Kidney epithelial cell (primary cell): ENCODE measurements at regions not wholly inside any gene's neighbourhood (a gene's known extent, or its start where the extent isn't known, plus 50 kb on each side); places are given as distances from the start of the nearest gene placed in this dataset.

Experiments used
- DNase-seq: peaks from one replicate; pipeline ENCODE4 v3.0.0-alpha.2; 2010; ENCODE audit warnings: low read depth
- H3K27me3 ChIP-seq: 2 replicates; pipeline ENCODE4 v1.6.0; 2011; ENCODE audit warnings: low read length; ENCODE audit not compliant: control insufficient read depth, insufficient read depth
- H3K36me3 ChIP-seq: 2 replicates; pipeline ENCODE4 v1.5.1; 2011; ENCODE audit warnings: low read length; ENCODE audit not compliant: control insufficient read depth, insufficient read depth
- H3K4me3 ChIP-seq: 2 replicates; pipeline ENCODE4 v1.5.1; 2011; ENCODE audit warnings: low read depth, mild to moderate bottlenecking, control low read depth, low read length
- TF ChIP-seq, protein P1 (sequence below): IDR thresholded peaks from 2 replicates; pipeline ENCODE4 v1.5.1; 2011; ENCODE audit warnings: mild to moderate bottlenecking, moderate library complexity, low read length, control low read depth, inconsistent platforms; ENCODE audit not compliant: insufficient read depth, poor library complexity, severe bottlenecking

DNA sequence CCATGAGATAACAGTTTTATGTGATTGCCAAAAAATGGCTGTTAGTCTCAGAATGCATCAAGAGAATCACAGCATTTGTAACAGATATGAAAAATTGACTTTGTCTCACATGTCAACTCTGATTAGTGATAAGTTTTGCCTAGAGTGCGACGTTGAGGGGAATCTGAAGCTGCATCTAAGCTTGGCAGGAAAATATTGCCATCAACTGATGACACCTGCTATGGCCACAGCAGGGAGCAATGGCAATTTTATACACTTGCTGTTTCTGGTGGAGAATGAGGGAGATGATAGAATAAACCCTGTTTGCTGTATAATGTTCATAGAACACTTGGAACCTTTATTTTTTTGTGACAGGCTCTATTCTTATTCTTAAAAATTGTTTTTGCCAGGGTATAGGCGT, 205.4 kb upstream of the GNPDA2 start:
- Histone ChIP-seq H3K36me3 (no peaks in the 10 kb centered on the region), H3K4me3 (no peak overlapping the region), H3K27me3 (no peaks in the 10 kb centered on the region)
- DNase-seq = no peak
- TF ChIP-seq, protein P1, sequence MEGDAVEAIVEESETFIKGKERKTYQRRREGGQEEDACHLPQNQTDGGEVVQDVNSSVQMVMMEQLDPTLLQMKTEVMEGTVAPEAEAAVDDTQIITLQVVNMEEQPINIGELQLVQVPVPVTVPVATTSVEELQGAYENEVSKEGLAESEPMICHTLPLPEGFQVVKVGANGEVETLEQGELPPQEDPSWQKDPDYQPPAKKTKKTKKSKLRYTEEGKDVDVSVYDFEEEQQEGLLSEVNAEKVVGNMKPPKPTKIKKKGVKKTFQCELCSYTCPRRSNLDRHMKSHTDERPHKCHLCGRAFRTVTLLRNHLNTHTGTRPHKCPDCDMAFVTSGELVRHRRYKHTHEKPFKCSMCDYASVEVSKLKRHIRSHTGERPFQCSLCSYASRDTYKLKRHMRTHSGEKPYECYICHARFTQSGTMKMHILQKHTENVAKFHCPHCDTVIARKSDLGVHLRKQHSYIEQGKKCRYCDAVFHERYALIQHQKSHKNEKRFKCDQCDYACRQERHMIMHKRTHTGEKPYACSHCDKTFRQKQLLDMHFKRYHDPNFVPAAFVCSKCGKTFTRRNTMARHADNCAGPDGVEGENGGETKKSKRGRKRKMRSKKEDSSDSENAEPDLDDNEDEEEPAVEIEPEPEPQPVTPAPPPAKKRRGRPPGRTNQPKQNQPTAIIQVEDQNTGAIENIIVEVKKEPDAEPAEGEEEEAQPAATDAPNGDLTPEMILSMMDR = no peak

DNA sequence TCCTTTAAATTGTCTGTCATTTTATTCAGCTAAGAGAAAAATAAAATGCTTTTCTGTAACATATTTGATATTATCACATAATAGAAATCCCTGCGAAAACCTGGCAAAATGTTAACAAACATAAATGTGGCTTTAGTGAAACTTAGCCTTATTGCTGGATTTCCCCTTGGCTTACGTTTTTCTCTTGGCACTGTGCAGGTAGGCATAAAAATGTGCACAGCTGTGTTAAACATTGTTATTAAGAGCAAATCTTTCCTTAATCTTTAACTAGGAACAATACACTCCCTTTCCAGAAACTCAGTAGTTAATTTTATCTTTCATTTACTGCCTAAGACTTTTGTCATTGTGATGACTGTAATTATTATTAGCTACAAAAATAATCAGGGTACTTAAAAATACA, 202.4 kb upstream of the GNPDA2 start:
- H3K36me3 ChIP-seq = no peaks in the 10 kb centered on the region
- TF ChIP-seq, protein P1 = no peak
- no peak overlapping the region for H3K4me3 ChIP-seq
- no peak for DNase-seq
- H3K27me3 ChIP-seq = no peaks in the 10 kb centered on the region

DNA sequence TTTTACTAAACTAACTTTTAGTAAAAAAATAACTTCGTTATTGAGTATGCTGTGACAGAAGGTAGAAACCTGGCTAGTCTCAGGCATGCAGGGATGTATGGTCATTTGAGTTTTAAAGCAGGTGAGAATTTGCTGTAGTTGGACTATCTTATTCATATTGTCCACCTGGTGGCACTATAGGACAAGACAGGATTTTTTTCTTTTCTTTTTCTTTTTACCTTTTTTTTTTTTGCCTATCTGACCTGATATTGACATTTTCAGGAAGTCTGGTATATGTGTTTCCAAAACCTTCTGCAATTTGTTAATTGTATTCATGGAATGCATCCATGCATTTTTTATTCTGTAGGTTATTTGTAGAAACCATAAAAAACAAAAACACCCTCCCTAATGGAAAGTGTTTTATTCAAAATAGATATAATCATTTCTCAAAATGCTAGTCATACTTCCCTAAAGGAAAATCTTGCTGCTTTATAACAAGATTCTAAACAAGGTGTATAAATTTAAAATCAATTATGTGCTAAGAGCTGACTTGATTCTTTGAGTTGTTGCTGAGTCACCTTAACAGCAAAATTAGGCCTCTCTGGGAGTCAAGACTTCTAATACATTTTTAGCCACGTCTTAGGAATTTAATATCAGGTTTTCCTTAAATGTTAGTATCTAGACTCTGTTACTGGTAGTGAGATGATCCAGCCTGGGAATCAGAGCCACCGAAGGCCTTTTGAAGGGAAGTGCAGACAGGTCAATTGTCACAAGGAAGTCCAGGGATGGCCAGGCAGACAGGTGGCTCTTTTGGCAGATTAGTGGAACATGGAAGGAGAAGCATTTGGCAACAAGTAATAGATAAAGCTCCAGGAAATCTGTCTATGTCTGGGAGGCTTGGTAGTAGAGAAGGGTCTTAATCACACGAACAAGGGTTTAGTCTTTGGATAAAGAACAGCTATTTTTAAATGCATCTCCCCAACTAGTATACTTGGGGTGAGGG, 201.3 kb upstream of the GNPDA2 start:
- TF ChIP-seq, protein P1 = peak; percentile 41
- no peak for DNase-seq
- no peaks in the 10 kb centered on the region for H3K27me3 ChIP-seq
- H3K4me3 ChIP-seq = no peak overlapping the region
- no peaks in the 10 kb centered on the region for H3K36me3 ChIP-seq

DNA sequence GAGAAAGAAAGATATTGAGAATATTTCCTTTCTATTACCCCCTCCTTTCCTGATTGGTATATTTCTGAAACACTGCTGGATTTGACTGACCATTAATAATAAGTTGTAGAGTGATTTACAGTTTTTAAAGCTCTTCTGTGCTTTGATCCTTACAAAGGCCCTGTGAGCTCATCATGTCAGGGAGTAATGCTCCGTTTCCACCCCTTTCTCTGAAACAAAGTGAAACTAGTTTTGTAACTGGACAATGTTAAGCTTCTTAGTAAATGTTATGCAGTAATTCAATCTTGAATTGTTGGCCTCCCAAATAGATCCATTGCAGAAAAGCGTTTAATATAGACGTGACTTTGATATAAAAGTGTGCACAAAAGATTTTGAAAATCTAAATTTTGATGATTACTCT, 190.1 kb upstream of the GNPDA2 start:
- TF ChIP-seq, protein P1 = no peak
- no peak overlapping the region for H3K4me3 ChIP-seq
- H3K36me3 ChIP-seq = no peaks in the 10 kb centered on the region
- no peak for DNase-seq
- H3K27me3 ChIP-seq = no peaks in the 10 kb centered on the region

DNA sequence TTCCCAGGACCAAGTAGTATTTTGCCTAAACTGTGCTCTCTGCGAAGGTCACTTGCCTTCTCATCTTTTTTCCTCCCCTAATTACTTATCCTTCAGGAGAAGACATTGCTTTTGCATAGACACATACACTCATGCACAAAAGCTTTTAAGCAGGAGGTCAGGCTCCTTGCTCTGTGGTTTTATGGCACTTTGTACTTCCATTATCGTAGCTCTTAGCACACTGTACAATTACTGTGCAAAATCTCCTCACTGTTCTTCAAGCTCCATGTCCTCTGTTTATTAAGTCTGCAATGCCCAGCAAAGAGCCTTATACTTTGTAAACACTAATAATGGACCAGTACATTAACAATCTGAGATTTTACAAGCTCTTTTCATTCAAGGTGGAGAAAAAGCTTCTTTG, 188.4 kb upstream of the GNPDA2 start:
- no peak for DNase-seq
- no peaks in the 10 kb centered on the region for H3K27me3 ChIP-seq
- no peaks in the 10 kb centered on the region for H3K36me3 ChIP-seq
- no peak overlapping the region for H3K4me3 ChIP-seq
- TF ChIP-seq, protein P1 = no peak
